Heart right ventricle (tissue), 16 donors: ENCODE measurements at regions not wholly inside any gene's neighbourhood (a gene's known extent, or its start where the extent isn't known, plus 50 kb on each side); places are given as distances from the start of the nearest gene placed in this dataset.

Experiments used
- ATAC-seq, 8 donors: fragments of 200-7000 bp; cut with Tn5 transposase; one replicate each; pipeline ENCODE4 v1.9.1; 2020; ENCODE audit warnings: mild to moderate bottlenecking in 8 of 8, moderate library complexity in 8 of 8, moderate number of reproducible peaks in 1 of 8
- DNase-seq, 2 donors: peaks; one replicate each; pipeline ENCODE4 v3.0.0-alpha.2; 2020
- H3K27ac ChIP-seq, 10 donors: fragments of 200-600 bp; sonication (generic) in 2 of 10; one replicate each; pipeline versions ENCODE4 v1.5.0 to v1.8.0; 2020 to 2022; ENCODE audit warnings: mild to moderate bottlenecking in 3 of 10
- H3K27me3 ChIP-seq, 7 donors: fragments of 200-600 bp; one replicate each; pipeline ENCODE4 v1.8.0; 2021 to 2022; ENCODE audit warnings: mild to moderate bottlenecking in 2 of 7
- H3K36me3 ChIP-seq, 9 donors: fragments of 200-600 bp; sonication (generic) in 1 of 9; one replicate each; pipeline versions ENCODE4 v1.5.0 to v1.8.0; 2020 to 2022; ENCODE audit warnings: mild to moderate bottlenecking in 2 of 9
- H3K4me1 ChIP-seq, 9 donors: fragments of 200-600 bp; sonication (generic) in 1 of 9; one replicate each; pipeline versions ENCODE4 v1.5.0 to v1.8.0; 2020 to 2022; ENCODE audit warnings: mild to moderate bottlenecking in 4 of 9
- H3K4me3 ChIP-seq, 10 donors: fragments of 200-600 bp; sonication (generic) in 2 of 10; one replicate each; pipeline versions ENCODE4 v1.5.0 to v1.8.0; 2020 to 2022; ENCODE audit warnings: mild to moderate bottlenecking in 7 of 10, moderate library complexity in 2 of 10
- H3K9me3 ChIP-seq, 11 donors: fragments of 200-600 bp in 10 of 11; sonication (generic) in 2 of 11; one replicate each; pipeline versions ENCODE4 v1.5.0 to v1.8.0; 2013 to 2022; ENCODE audit warnings: mild to moderate bottlenecking in 2 of 11, control low read depth in 1 of 11, moderate library complexity in 1 of 11
- CTCF ChIP-seq, 9 donors: fragments of 200-600 bp; sonication (generic) in 2 of 9; IDR thresholded peaks; one replicate each; pipeline versions ENCODE4 v1.5.0 to v1.8.0; 2021 to 2022; ENCODE audit warnings: antibody characterized with exemption in 9 of 9, mild to moderate bottlenecking in 5 of 9, moderate library complexity in 1 of 9
- WGBS, 2 donors: extraction: QIAGEN DNeasy Blood & Tissue Kit; methylation state at CpG; one replicate each; pipeline ENCODE4 v1.1.7; 2013; ENCODE audit warnings: inconsistent platforms in 1 of 2; 5-methylcytosine and 5-hydroxymethylcytosine counted together
- intact Hi-C, 10 donors: fragments of 100-400 bp; cut with DNase I; formaldehyde crosslinking; loops; one replicate each; pipeline versions ENCODE4 v1.11.1 to v1.14.2; 2022
- donor health status: Arrhythmogenic right ventricular cardiomyopathy.
- donor health status: ischemic (EF 13 %, LVEDD 7.1; RV severe dilation, severe dysfunction).
- donor health status: healthy with polysubstance abuse.
- donor health status: DM: no; HTN: yes; CAD: no.
- donor health status: DM: no; HTN: no; CAD: no.
- donor health status: ischemic (EF 25% LVEDD 6.9; RV normal size, moderate dysfunction).
- donor health status: ischemic (EF 25% LVEDD 5.7; RV mildly dilated, moderate dysfunction).
- donor health status: healthy.
- donor health status: DM: yes; HTN: yes; CAD: no.
- donor health status: Ischemic cardiomyopathy.
- donor health status: ischemic (EF 35%, LVEDD 5.7; RV mildly dilated, moderate dysfunction).
- donor health status: nonischemic (EF 11% LVEDD 7.7; RV severe dilation, severe dysfunction).
- donor health status: DM: yes; HTN: yes; CAD: no.
- donor health status: PGD.
- donor health status: ischemic (EF 29% LVEDD 5.4; RV normal size, mild dysfunction).
- donor health status: nonischemic (EF 23%, LVEDD 6.1; RV moderate dilation, normal function).

- intact Hi-C loops: no loop called here
Measured at GRCh38 chr5:167219298-167219697, 1072.1 kb upstream of the WWC1 start.

GRCh38 chr5:167226386-167226785 lies 1065.1 kb upstream of the WWC1 start:
- no peak for TF ChIP-seq CTCF (IDR thresholded peaks at IDR 0.05)
- intact Hi-C loops: no loop called here
- DNase-seq (no peak), ATAC-seq (no peak)
- Histone ChIP-seq H3K4me1 (no peaks in the 10 kb centered on the region), H3K27ac (no peak overlapping the region), H3K27me3 (no peaks in the 10 kb centered on the region), H3K9me3 (peaks cover 0 to 44% (median 9%) of the 10 kb centered on the region in 11 donors), H3K36me3 (no peaks in the 10 kb centered on the region), H3K4me3 (no peak overlapping the region)
- 85 to 91% methylated on average over 1 of the region's 1 CpG for WGBS, 2 donors

More at GRCh38 chr5:167219298-167219697, 1072.1 kb upstream of the WWC1 start:
- no peaks in the 10 kb centered on the region for H3K36me3 ChIP-seq
- no peak overlapping the region for H3K27ac ChIP-seq
- no peak overlapping the region for H3K4me3 ChIP-seq
- H3K9me3 ChIP-seq: peaks cover 0 to 2% (median 0%) of the 10 kb centered on the region in 11 donors
- DNase-seq (no peak), ATAC-seq (no peak)
- 36 to 46% methylated on average over 1 of the region's 1 CpG for WGBS, 2 donors
- H3K27me3 ChIP-seq: no peaks in the 10 kb centered on the region
- H3K4me1 ChIP-seq: no peaks in the 10 kb centered on the region
- TF ChIP-seq CTCF (IDR thresholded peaks at IDR 0.05): no peak

- WGBS, 2 donors: 85 to 89% methylated on average over 3 of the region's 3 CpGs
- no peaks in the 10 kb centered on the region for H3K36me3 ChIP-seq
- H3K4me1 ChIP-seq: no peaks in the 10 kb centered on the region
- TF ChIP-seq CTCF (IDR thresholded peaks at IDR 0.05): no peak
- H3K9me3 ChIP-seq: peaks cover 0 to 44% (median 9%) of the 10 kb centered on the region in 11 donors
- DNase-seq: no peak
- intact Hi-C loops: no loop called here
- ATAC-seq: no peak
- no peak overlapping the region for H3K27ac ChIP-seq
- H3K27me3 ChIP-seq: no peaks in the 10 kb centered on the region
- H3K4me3 ChIP-seq: no peak overlapping the region
Measured at GRCh38 chr5:167228134-167228533, 1063.3 kb upstream of the WWC1 start.

- H3K4me1 ChIP-seq: no peaks in the 10 kb centered on the region
- H3K36me3 ChIP-seq: no peaks in the 10 kb centered on the region
- H3K9me3 ChIP-seq: peaks cover 0 to 41% (median 9%) of the 10 kb centered on the region in 11 donors
- intact Hi-C loops: no loop called here
- no peak overlapping the region for H3K4me3 ChIP-seq
- H3K27ac ChIP-seq: no peak overlapping the region
- 77 to 79% methylated on average over 2 of the region's 2 CpGs for WGBS, 2 donors
- no peak for DNase-seq
- no peaks in the 10 kb centered on the region for H3K27me3 ChIP-seq
- no peak for TF ChIP-seq CTCF (IDR thresholded peaks at IDR 0.05)
- no peak for ATAC-seq
Measured at GRCh38 chr5:167229751-167230150, 1061.7 kb upstream of the WWC1 start.
